Progenitor cell of endocrine pancreas (in vitro differentiated cells): ENCODE measurements at regions not wholly inside any gene's neighbourhood (a gene's known extent, or its start where the extent isn't known, plus 50 kb on each side); places are given as distances from the start of the nearest gene placed in this dataset.

Source experiments
- DNase-seq: peaks from one replicate; pipeline ENCODE4 v3.0.0; 2021; ENCODE audit warnings: low spot score; ENCODE audit not compliant: unreplicated experiment
- H3K27ac Mint-ChIP-seq: 2 replicates; pipeline ENCODE4 v1.8.0; 2021; ENCODE audit warnings: mild to moderate bottlenecking, moderate library complexity, mixed read lengths
- H3K27me3 Mint-ChIP-seq: 2 replicates; pipeline ENCODE4 v1.8.0; 2021; ENCODE audit warnings: mixed read lengths
- H3K36me3 Mint-ChIP-seq: 2 replicates; pipeline ENCODE4 v1.8.0; 2022; ENCODE audit warnings: mixed read lengths; ENCODE audit not compliant: insufficient read depth
- H3K4me1 Mint-ChIP-seq: 2 replicates; pipeline ENCODE4 v1.8.0; 2021; ENCODE audit warnings: low read depth, mixed read lengths
- H3K4me3 Mint-ChIP-seq: 2 replicates; pipeline ENCODE4 v1.8.0; 2021; ENCODE audit warnings: low read depth, mild to moderate bottlenecking, moderate library complexity, mixed read lengths
- H3K9me3 Mint-ChIP-seq: 2 replicates; pipeline ENCODE4 v1.8.0; 2021; ENCODE audit warnings: low read depth, mixed read lengths
- TF ChIP-seq, protein P1 (sequence below): fragments of 200-600 bp; sonication (generic); IDR thresholded peaks from one replicate; pipeline ENCODE4 v1.5.0; 2021; ENCODE audit warnings: antibody characterized with exemption, mild to moderate bottlenecking; ENCODE audit not compliant: unreplicated experiment

DNA sequence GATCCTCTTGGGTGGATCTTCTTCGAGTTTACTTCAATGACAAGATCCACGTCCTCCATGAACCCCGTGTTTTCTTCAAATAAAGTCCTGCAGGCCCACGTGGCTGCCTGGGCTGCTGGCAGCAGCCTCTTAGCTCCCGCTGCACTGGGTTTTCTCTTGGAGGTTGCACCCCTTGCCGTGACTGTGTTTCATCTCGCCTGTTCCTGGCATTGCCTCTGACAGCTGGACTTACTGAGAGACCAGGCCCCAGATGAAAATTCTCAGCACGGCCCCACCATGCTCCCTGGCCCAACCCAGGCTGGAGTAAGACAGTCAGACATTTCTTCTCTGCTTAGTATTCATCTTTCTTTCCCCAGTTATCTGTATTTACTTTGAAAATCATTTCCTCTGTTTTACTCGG, 274.8 kb upstream of the RUNX1 start:
- peaks cover 13% of the 10 kb centered on the region for H3K4me1 Mint-ChIP-seq
- H3K36me3 Mint-ChIP-seq: no peaks in the 10 kb centered on the region
- H3K27me3 Mint-ChIP-seq: peaks cover 4% of the 10 kb centered on the region
- H3K9me3 Mint-ChIP-seq: no peaks in the 10 kb centered on the region
- DNase-seq: no peak
- TF ChIP-seq, protein P1, sequence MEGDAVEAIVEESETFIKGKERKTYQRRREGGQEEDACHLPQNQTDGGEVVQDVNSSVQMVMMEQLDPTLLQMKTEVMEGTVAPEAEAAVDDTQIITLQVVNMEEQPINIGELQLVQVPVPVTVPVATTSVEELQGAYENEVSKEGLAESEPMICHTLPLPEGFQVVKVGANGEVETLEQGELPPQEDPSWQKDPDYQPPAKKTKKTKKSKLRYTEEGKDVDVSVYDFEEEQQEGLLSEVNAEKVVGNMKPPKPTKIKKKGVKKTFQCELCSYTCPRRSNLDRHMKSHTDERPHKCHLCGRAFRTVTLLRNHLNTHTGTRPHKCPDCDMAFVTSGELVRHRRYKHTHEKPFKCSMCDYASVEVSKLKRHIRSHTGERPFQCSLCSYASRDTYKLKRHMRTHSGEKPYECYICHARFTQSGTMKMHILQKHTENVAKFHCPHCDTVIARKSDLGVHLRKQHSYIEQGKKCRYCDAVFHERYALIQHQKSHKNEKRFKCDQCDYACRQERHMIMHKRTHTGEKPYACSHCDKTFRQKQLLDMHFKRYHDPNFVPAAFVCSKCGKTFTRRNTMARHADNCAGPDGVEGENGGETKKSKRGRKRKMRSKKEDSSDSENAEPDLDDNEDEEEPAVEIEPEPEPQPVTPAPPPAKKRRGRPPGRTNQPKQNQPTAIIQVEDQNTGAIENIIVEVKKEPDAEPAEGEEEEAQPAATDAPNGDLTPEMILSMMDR: no peak
- no peak overlapping the region for H3K27ac Mint-ChIP-seq
- H3K4me3 Mint-ChIP-seq: no peak overlapping the region

DNA sequence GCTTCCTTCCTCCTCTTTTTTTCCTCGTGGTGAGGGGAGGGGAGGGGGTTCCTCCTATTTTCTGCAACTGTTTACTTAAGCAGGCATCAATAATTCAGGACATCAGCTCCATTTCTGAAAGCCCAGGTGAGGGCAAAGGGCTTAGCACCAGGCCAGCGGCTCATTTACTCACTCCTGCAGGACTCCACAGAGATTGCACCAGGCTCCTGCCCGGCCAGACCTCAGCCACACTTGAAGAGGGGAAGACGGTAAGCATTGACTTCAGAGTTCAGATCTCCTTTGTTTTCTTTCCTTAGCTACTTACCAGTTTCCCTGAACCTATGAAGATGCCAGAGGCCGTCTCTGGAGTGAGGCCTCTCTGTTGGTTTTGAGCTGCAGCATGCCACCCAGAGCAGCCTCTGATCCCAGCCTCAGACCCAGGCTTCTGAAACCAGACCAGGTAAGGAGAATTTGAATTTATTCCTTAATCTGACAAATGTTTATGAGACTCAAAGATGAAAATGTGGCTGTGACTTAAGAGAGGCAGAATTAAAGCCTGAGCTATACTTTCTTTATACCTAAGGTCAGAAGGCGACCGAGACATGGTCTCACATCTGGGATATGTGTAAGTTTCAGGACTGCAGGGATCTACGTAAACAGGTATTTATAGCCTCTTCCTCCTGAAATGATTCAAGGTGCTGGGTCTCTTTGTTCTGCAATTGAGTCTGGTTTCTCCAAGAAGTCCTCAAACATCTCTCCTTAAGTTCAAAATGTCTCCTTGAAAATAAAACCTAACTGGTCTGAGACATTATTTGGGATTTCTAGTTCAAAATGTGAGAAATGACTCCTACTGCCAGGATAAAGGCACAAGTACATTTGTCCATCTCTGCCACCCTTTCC, 272.5 kb upstream of the RUNX1 start:
- Mint-ChIP-seq H3K4me3 (no peak overlapping the region), H3K4me1 (peaks cover 14% of the 10 kb centered on the region), H3K27me3 (peaks cover 4% of the 10 kb centered on the region), H3K27ac (no peak overlapping the region), H3K36me3 (no peaks in the 10 kb centered on the region), H3K9me3 (no peaks in the 10 kb centered on the region)
- DNase-seq: no peak
- TF ChIP-seq, protein P1: no peak

DNA sequence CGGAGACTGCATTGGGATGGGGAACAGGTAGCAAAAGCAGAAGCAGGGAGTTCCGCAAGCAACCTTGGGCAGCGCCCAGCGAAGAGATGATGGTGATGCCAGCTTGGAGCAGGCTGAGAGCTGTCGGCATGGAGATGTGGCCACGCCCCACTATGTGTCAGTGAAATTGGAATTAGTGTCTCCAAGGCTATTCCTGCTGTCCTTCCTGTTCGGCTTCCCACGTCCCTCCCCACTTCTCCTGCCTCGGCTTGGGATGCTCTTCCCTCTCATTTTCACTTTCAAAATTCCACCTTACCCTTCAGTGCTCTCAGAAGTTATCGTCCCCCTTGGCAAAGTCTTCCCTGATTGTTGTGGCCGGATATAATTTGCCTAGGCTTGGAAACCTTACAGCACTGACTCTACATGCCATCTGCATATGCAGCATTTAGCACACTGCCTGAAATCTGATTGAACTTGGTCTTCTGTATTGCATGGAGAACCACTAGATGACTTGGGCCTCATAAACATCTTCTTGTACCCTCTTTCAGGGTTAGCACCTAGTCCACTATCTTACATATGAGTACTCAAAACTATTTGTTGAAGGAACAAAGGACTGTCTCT, 270.7 kb upstream of the RUNX1 start:
- TF ChIP-seq, protein P1: no peak
- H3K4me3 Mint-ChIP-seq: no peak overlapping the region
- H3K9me3 Mint-ChIP-seq: no peaks in the 10 kb centered on the region
- H3K27ac Mint-ChIP-seq: no peak overlapping the region
- no peak for DNase-seq
- peaks cover 20% of the 10 kb centered on the region for H3K4me1 Mint-ChIP-seq
- H3K36me3 Mint-ChIP-seq: no peaks in the 10 kb centered on the region
- H3K27me3 Mint-ChIP-seq: no peaks in the 10 kb centered on the region

DNA sequence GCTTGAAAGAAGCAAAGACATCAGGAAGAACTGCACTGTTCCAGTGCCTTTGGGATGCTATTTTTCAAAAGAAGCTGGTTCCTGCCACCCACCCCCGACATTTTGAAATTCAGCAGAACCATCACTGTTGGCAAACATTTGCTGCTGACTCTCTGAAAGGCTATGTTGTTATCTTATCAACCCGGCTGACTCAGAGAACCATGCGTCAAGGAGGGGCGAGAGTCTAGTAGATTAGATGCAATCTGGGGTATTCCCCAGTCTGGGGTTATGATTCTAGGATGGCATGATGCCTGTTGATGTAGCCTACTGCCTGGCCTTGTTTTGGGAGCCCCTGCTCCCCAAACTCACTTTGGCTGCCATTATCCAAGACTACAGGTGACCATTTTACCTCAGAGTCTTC, 267.8 kb upstream of the RUNX1 start:
- Mint-ChIP-seq H3K36me3 (no peaks in the 10 kb centered on the region), H3K4me3 (no peak overlapping the region), H3K27ac (no peak overlapping the region), H3K9me3 (no peaks in the 10 kb centered on the region), H3K4me1 (peaks cover 19% of the 10 kb centered on the region), H3K27me3 (no peaks in the 10 kb centered on the region)
- TF ChIP-seq, protein P1: no peak
- no peak for DNase-seq

DNA sequence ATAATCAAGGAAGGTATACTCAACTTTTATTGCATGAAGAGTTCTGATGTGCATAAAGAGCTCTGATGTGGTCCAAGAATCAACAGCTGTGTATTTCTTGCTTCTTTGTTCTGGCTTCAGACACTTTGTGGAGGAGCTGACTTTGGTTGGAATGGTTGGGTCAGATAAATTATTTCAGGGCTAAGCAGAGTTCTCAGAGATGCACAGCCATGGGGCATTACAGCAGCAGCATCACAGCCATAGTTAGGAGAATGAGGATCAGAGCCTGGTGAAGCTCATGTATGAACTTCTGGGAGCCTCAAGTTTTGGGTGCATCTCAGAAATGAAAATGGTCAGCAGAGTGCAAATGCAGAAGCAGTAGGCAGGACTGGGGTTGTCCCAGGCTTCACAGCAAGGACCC, 267.4 kb upstream of the RUNX1 start:
- Mint-ChIP-seq H3K36me3 (no peaks in the 10 kb centered on the region), H3K27ac (no peak overlapping the region), H3K4me3 (no peak overlapping the region), H3K9me3 (no peaks in the 10 kb centered on the region), H3K27me3 (no peaks in the 10 kb centered on the region), H3K4me1 (peaks cover 16% of the 10 kb centered on the region)
- TF ChIP-seq, protein P1: no peak
- no peak for DNase-seq
